ENCODE measurements at regions not wholly inside any gene's neighbourhood (a gene's known extent, or its start where the extent isn't known, plus 50 kb on each side); places are given as distances from the start of the nearest gene placed in this dataset.
"Not testable (repeated sequence)": the region's sequence is repeated elsewhere in the genome, so short reads cannot be mapped to it uniquely, and the experiment has no call there.

- Histone ChIP-seq H4K20me1 (ENCODE audit: insufficient read depth, low read length) (no peaks in the 10 kb centered on the region), H3K9me3 (ENCODE audit: low read depth, low read length) (no peaks in the 10 kb centered on the region), H3K79me2 (ENCODE audit: insufficient read depth, low read length) (no peaks in the 10 kb centered on the region), H3K27me3 (ENCODE audit: insufficient read depth, low read length) (no peaks in the 10 kb centered on the region), H2AFZ (ENCODE audit: low read length) (no peak overlapping the region), H3K4me1 (ENCODE audit: insufficient read depth, low read length) (no peaks in the 10 kb centered on the region), H3K4me2 (ENCODE audit: insufficient read depth, low read length) (no peak overlapping the region), H3K4me3 (ENCODE audit: insufficient read depth, low read length) (no peak overlapping the region), H3K36me3 (ENCODE audit: insufficient read depth, low read length) (no peaks in the 10 kb centered on the region), H3K27ac (ENCODE audit: low read depth, low read length) (no peak overlapping the region)
- no peak for DNase-seq (ENCODE audit: insufficient read length, low spot score, missing footprints)
- no peak for TF ChIP-seq CTCF (IDR thresholded peaks at IDR 0.05; ENCODE audit: extremely low read depth, low read depth, low read length)
Observed at GRCh38 chr3:181596126-181596525, 115.6 kb upstream of the SOX2 start.

GRCh38 chr3:181590939-181591338, 120.8 kb upstream of the SOX2 start:
- H3K27ac ChIP-seq (ENCODE audit: low read depth, low read length), result not testable (repeated sequence)

GRCh38 chr3:181582619-181583018, 129.1 kb upstream of the SOX2 start:
- H3K4me2 ChIP-seq (ENCODE audit: insufficient read depth, low read length), result no peak overlapping the region
- no peaks in the 10 kb centered on the region for H3K9me3 ChIP-seq (ENCODE audit: low read depth, low read length)
- no peak overlapping the region for H2AFZ ChIP-seq (ENCODE audit: low read length)
- H3K79me2 ChIP-seq (ENCODE audit: insufficient read depth, low read length), result no peaks in the 10 kb centered on the region
- H3K4me1 ChIP-seq (ENCODE audit: insufficient read depth, low read length), result no peaks in the 10 kb centered on the region
- H3K27me3 ChIP-seq (ENCODE audit: insufficient read depth, low read length), result no peaks in the 10 kb centered on the region
- H4K20me1 ChIP-seq (ENCODE audit: insufficient read depth, low read length), result no peaks in the 10 kb centered on the region
- no peaks in the 10 kb centered on the region for H3K36me3 ChIP-seq (ENCODE audit: insufficient read depth, low read length)
- no peak overlapping the region for H3K27ac ChIP-seq (ENCODE audit: low read depth, low read length)
- no peak for DNase-seq (ENCODE audit: insufficient read length, low spot score, missing footprints)
- TF ChIP-seq CTCF (IDR thresholded peaks at IDR 0.05; ENCODE audit: extremely low read depth, low read depth, low read length), result no peak
- H3K4me3 ChIP-seq (ENCODE audit: insufficient read depth, low read length), result no peak overlapping the region

More at GRCh38 chr3:181590939-181591338, 120.8 kb upstream of the SOX2 start:
- not testable (repeated sequence) for DNase-seq (ENCODE audit: insufficient read length, low spot score, missing footprints); H3K4me1 ChIP-seq (ENCODE audit: insufficient read depth, low read length); H3K4me2 ChIP-seq (ENCODE audit: insufficient read depth, low read length); H3K27me3 ChIP-seq (ENCODE audit: insufficient read depth, low read length); H2AFZ ChIP-seq (ENCODE audit: low read length); H3K9me3 ChIP-seq (ENCODE audit: low read depth, low read length); H4K20me1 ChIP-seq (ENCODE audit: insufficient read depth, low read length); H3K79me2 ChIP-seq (ENCODE audit: insufficient read depth, low read length); H3K36me3 ChIP-seq (ENCODE audit: insufficient read depth, low read length); H3K4me3 ChIP-seq (ENCODE audit: insufficient read depth, low read length)

GRCh38 chr3:181581656-181582055, 130.1 kb upstream of the SOX2 start:
- Histone ChIP-seq H3K36me3 (ENCODE audit: insufficient read depth, low read length) (no peaks in the 10 kb centered on the region), H3K9me3 (ENCODE audit: low read depth, low read length) (no peaks in the 10 kb centered on the region), H3K4me1 (ENCODE audit: insufficient read depth, low read length) (no peaks in the 10 kb centered on the region), H3K27me3 (ENCODE audit: insufficient read depth, low read length) (no peaks in the 10 kb centered on the region), H4K20me1 (ENCODE audit: insufficient read depth, low read length) (no peaks in the 10 kb centered on the region), H2AFZ (ENCODE audit: low read length) (no peak overlapping the region), H3K4me2 (ENCODE audit: insufficient read depth, low read length) (no peak overlapping the region), H3K79me2 (ENCODE audit: insufficient read depth, low read length) (no peaks in the 10 kb centered on the region), H3K27ac (ENCODE audit: low read depth, low read length) (no peak overlapping the region), H3K4me3 (ENCODE audit: insufficient read depth, low read length) (no peak overlapping the region)
- no peak for DNase-seq (ENCODE audit: insufficient read length, low spot score, missing footprints)
- TF ChIP-seq CTCF (IDR thresholded peaks at IDR 0.05; ENCODE audit: extremely low read depth, low read depth, low read length), result no peak

Data from osteoblast (primary cell).